ENCODE measurements at regions not wholly inside any gene's neighbourhood (a gene's known extent, or its start where the extent isn't known, plus 50 kb on each side); places are given as distances from the start of the nearest gene placed in this dataset.
"Not testable (repeated sequence)": the region's sequence is repeated elsewhere in the genome, so short reads cannot be mapped to it uniquely, and the experiment has no call there.

GRCh38 chr2:121152861-121153260, 132.1 kb downstream of the TFCP2L1 start:
- DNase-seq: no peak

- no peak for DNase-seq
Observed at GRCh38 chr2:121153516-121153915, 131.5 kb downstream of the TFCP2L1 start.

GRCh38 chr2:121155502-121156056, 129.4 kb downstream of the TFCP2L1 start:
- DNase-seq: peak; percentile 33

- DNase-seq: not testable (repeated sequence)
Observed at GRCh38 chr2:121157481-121157880, 127.5 kb downstream of the TFCP2L1 start.

- no peak for DNase-seq
Observed at GRCh38 chr2:121159291-121160071, 125.5 kb downstream of the TFCP2L1 start.

GRCh38 chr2:121160366-121160765, 124.6 kb downstream of the TFCP2L1 start:
- DNase-seq: no peak

- no peak for DNase-seq
Observed at GRCh38 chr2:121161272-121161671, 123.7 kb downstream of the TFCP2L1 start.

- DNase-seq: no peak
Observed at GRCh38 chr2:121162893-121163292, 122.1 kb downstream of the TFCP2L1 start.

- DNase-seq: no peak
Observed at GRCh38 chr2:121164042-121164441, 121.0 kb downstream of the TFCP2L1 start.

GRCh38 chr2:121165038-121165542, 119.9 kb downstream of the TFCP2L1 start:
- no peak for DNase-seq
